ENCODE measurements at regions not wholly inside any gene's neighbourhood (a gene's known extent, or its start where the extent isn't known, plus 50 kb on each side); places are given as distances from the start of the nearest gene placed in this dataset.

DNA sequence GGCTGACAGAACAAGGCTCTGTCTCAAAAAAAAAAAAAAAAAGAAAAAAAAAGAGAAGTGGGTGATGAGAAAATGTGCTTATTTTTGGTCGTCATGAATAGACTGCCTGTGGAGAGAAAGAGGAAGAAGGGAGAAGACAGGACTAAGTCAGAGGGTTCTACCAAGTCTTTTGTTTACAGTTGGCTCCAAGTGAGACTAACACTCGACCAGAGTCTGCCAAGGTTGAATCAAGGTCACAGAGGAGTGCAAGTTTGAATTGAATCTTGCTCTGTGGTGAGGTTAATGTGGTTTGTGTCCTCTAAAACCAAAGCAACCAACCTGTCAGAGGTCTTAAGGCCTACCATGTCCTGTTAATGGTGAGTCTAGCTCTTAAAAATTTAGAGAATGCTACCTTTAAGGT, 334.1 kb upstream of the GRM7 start:
- TF ChIP-seq, protein P1, sequence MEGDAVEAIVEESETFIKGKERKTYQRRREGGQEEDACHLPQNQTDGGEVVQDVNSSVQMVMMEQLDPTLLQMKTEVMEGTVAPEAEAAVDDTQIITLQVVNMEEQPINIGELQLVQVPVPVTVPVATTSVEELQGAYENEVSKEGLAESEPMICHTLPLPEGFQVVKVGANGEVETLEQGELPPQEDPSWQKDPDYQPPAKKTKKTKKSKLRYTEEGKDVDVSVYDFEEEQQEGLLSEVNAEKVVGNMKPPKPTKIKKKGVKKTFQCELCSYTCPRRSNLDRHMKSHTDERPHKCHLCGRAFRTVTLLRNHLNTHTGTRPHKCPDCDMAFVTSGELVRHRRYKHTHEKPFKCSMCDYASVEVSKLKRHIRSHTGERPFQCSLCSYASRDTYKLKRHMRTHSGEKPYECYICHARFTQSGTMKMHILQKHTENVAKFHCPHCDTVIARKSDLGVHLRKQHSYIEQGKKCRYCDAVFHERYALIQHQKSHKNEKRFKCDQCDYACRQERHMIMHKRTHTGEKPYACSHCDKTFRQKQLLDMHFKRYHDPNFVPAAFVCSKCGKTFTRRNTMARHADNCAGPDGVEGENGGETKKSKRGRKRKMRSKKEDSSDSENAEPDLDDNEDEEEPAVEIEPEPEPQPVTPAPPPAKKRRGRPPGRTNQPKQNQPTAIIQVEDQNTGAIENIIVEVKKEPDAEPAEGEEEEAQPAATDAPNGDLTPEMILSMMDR (IDR thresholded peaks at IDR 0.05) = no peak
- no peak for TF ChIP-seq POLR2A (IDR thresholded peaks at IDR 0.05)
